ENCODE measurements at regions not wholly inside any gene's neighbourhood (a gene's known extent, or its start where the extent isn't known, plus 50 kb on each side); places are given as distances from the start of the nearest gene placed in this dataset.
A peak's percentile ranks its signal among the peaks of the same experiment; 100 is the strongest.

DNA sequence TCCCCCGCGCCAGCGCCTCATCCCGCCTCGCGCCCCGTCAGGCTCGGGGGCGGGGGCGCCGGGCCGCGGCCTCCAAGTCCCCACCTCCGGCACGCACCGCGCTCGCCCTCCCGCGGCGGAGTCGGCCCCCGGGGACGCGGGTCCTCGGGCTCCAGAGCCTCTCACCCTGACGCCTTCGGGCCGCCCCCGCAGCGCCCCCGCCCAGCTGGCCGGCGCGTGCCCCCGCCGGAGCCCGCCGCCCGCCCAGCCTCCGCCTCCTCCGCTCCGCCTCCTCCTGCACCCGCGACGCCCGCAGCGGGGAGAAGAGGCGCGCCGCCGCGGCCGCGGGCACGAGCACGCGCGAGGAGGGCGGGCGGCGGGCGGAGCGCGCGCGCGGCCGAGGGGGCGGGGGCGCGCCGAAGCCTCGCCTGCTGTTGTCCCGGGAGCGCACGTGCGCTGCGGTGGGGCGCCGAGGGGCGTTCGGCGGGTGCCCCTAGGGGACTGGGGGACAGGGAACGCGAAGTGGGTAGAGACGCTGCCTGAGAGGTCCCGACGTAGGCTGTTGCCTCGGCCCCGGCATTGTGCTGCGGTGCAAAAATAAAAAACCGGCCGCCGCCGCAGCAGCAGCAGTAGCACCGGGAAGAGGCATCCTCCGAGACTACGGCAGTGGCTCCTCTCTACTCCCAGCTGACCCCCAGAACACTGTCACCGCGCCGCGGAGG, 87.4 kb upstream of the ARHGAP32 start (continued):
- TF ChIP-seq, protein P1, sequence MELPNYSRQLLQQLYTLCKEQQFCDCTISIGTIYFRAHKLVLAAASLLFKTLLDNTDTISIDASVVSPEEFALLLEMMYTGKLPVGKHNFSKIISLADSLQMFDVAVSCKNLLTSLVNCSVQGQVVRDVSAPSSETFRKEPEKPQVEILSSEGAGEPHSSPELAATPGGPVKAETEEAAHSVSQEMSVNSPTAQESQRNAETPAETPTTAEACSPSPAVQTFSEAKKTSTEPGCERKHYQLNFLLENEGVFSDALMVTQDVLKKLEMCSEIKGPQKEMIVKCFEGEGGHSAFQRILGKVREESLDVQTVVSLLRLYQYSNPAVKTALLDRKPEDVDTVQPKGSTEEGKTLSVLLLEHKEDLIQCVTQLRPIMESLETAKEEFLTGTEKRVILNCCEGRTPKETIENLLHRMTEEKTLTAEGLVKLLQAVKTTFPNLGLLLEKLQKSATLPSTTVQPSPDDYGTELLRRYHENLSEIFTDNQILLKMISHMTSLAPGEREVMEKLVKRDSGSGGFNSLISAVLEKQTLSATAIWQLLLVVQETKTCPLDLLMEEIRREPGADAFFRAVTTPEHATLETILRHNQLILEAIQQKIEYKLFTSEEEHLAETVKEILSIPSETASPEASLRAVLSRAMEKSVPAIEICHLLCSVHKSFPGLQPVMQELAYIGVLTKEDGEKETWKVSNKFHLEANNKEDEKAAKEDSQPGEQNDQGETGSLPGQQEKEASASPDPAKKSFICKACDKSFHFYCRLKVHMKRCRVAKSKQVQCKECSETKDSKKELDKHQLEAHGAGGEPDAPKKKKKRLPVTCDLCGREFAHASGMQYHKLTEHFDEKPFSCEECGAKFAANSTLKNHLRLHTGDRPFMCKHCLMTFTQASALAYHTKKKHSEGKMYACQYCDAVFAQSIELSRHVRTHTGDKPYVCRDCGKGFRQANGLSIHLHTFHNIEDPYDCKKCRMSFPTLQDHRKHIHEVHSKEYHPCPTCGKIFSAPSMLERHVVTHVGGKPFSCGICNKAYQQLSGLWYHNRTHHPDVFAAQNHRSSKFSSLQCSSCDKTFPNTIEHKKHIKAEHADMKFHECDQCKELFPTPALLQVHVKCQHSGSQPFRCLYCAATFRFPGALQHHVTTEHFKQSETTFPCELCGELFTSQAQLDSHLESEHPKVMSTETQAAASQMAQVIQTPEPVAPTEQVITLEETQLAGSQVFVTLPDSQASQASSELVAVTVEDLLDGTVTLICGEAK (IDR thresholded peaks at IDR 0.05): no peak
- TF ChIP-seq, protein P1 (CRISPR knock-in tag; IDR thresholded peaks at IDR 0.05): no peak
- TF ChIP-seq RAD51 (IDR thresholded peaks at IDR 0.05; ENCODE audit: borderline replicate concordance): no peak
- TF ChIP-seq MIXL1 (CRISPR knock-in tag; IDR thresholded peaks at IDR 0.05): no peak
- TF ChIP-seq ZNF292 (CRISPR knock-in tag; IDR thresholded peaks at IDR 0.05; ENCODE audit: borderline replicate concordance, low read depth): no peak
- TF ChIP-seq, protein P2, sequence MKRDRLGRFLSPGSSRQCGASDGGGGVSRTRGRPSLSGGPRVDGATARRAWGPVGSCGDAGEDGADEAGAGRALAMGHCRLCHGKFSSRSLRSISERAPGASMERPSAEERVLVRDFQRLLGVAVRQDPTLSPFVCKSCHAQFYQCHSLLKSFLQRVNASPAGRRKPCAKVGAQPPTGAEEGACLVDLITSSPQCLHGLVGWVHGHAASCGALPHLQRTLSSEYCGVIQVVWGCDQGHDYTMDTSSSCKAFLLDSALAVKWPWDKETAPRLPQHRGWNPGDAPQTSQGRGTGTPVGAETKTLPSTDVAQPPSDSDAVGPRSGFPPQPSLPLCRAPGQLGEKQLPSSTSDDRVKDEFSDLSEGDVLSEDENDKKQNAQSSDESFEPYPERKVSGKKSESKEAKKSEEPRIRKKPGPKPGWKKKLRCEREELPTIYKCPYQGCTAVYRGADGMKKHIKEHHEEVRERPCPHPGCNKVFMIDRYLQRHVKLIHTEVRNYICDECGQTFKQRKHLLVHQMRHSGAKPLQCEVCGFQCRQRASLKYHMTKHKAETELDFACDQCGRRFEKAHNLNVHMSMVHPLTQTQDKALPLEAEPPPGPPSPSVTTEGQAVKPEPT (CRISPR knock-in tag; IDR thresholded peaks at IDR 0.05; ENCODE audit: low read depth): no peak
- TF ChIP-seq CAMTA2 (CRISPR knock-in tag; IDR thresholded peaks at IDR 0.05; ENCODE audit: borderline replicate concordance): no peak
- 0 out of 2 replicates have a peak, but pooled peaks have one; percentile 19 for TF ChIP-seq REXO4 (CRISPR knock-in tag; IDR thresholded peaks at IDR 0.05; ENCODE audit: borderline replicate concordance)
- no peak for TF ChIP-seq REPIN1 (CRISPR knock-in tag; IDR thresholded peaks at IDR 0.05; ENCODE audit: borderline replicate concordance, low read depth)
- TF ChIP-seq, protein P3, sequence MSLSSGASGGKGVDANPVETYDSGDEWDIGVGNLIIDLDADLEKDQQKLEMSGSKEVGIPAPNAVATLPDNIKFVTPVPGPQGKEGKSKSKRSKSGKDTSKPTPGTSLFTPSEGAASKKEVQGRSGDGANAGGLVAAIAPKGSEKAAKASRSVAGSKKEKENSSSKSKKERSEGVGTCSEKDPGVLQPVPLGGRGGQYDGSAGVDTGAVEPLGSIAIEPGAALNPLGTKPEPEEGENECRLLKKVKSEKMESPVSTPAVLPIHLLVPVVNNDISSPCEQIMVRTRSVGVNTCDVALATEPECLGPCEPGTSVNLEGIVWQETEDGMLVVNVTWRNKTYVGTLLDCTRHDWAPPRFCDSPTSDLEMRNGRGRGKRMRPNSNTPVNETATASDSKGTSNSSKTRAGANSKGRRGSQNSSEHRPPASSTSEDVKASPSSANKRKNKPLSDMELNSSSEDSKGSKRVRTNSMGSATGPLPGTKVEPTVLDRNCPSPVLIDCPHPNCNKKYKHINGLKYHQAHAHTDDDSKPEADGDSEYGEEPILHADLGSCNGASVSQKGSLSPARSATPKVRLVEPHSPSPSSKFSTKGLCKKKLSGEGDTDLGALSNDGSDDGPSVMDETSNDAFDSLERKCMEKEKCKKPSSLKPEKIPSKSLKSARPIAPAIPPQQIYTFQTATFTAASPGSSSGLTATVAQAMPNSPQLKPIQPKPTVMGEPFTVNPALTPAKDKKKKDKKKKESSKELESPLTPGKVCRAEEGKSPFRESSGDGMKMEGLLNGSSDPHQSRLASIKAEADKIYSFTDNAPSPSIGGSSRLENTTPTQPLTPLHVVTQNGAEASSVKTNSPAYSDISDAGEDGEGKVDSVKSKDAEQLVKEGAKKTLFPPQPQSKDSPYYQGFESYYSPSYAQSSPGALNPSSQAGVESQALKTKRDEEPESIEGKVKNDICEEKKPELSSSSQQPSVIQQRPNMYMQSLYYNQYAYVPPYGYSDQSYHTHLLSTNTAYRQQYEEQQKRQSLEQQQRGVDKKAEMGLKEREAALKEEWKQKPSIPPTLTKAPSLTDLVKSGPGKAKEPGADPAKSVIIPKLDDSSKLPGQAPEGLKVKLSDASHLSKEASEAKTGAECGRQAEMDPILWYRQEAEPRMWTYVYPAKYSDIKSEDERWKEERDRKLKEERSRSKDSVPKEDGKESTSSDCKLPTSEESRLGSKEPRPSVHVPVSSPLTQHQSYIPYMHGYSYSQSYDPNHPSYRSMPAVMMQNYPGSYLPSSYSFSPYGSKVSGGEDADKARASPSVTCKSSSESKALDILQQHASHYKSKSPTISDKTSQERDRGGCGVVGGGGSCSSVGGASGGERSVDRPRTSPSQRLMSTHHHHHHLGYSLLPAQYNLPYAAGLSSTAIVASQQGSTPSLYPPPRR (CRISPR knock-in tag; IDR thresholded peaks at IDR 0.05; ENCODE audit: borderline replicate concordance): 0 out of 2 replicates have a peak, but pooled peaks have one; percentile 31
- no peak for TF ChIP-seq FOXM1 (CRISPR knock-in tag; IDR thresholded peaks at IDR 0.05)

All from HepG2 (cell line).